ENCODE measurements at regions not wholly inside any gene's neighbourhood (a gene's known extent, or its start where the extent isn't known, plus 50 kb on each side); places are given as distances from the start of the nearest gene placed in this dataset.

DNA sequence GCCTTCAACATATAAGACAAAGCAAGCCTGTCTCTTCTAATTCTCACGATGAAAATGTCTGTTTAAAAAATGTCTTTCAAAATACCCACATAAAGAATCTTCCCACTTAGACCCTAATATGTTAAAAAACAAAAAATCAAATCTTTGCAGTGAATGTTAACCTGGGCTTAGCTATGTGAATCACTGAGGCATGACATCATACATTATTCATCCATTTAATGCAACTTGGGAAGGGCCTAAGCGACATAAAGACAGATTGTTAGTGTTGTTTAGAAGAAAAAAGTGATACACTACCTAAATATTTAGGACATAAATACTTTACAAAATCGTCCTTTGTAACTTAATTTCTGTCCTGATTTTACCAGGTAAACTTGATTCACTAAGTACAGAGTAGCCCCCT is 648.5 kb upstream of the NRP1 start:
- H3K4me3 ChIP-seq (ENCODE audit: low read depth, low read length): no peak overlapping the region
- no peak for TF ChIP-seq CTCF (conservative IDR thresholded peaks at IDR 0.05; ENCODE audit: low read depth, low read length)
- no peak for DNase-seq (ENCODE audit: low read depth)

- TF ChIP-seq CTCF (conservative IDR thresholded peaks at IDR 0.05; ENCODE audit: low read depth, low read length): no peak
- H3K4me3 ChIP-seq (ENCODE audit: low read depth, low read length): no peak overlapping the region
- no peak for DNase-seq (ENCODE audit: low read depth)
These were observed 646.8 kb upstream of the NRP1 start for GRCh38 chr10:33981301-33981700.

GRCh38 chr10:33979195-33979594 is 644.7 kb upstream of the NRP1 start:
- no peak overlapping the region for H3K4me3 ChIP-seq (ENCODE audit: low read depth, low read length)
- DNase-seq (ENCODE audit: low read depth): no peak
- TF ChIP-seq CTCF (conservative IDR thresholded peaks at IDR 0.05; ENCODE audit: low read depth, low read length): no peak

GRCh38 chr10:33975481-33975880 is 641.0 kb upstream of the NRP1 start:
- DNase-seq (ENCODE audit: low read depth): no peak
- TF ChIP-seq CTCF (conservative IDR thresholded peaks at IDR 0.05; ENCODE audit: low read depth, low read length): no peak
- H3K4me3 ChIP-seq (ENCODE audit: low read depth, low read length): no peak overlapping the region

GRCh38 chr10:33974976-33975478 is 640.6 kb upstream of the NRP1 start:
- no peak for TF ChIP-seq CTCF (conservative IDR thresholded peaks at IDR 0.05; ENCODE audit: low read depth, low read length)
- no peak for DNase-seq (ENCODE audit: low read depth)
- no peak overlapping the region for H3K4me3 ChIP-seq (ENCODE audit: low read depth, low read length)

DNA sequence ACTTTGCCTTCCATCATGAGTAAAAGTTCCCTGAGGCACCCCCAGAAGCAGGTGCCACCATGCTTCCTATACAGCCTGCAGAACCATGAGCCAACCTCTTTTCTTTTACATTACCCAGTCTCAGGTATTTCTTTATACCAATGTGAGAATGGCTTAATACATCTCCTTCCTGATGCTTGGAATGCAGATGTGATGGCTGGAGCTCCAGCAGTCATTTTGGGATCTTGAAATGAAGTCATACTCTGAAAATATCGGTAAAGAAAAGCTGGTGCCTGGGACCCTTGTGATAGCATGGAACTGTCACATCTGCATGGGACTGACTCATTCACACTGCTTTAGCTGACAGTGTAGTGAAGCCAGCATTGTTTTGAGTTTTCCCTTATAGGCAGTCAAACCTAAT is 634.5 kb upstream of the NRP1 start:
- DNase-seq (ENCODE audit: low read depth): no peak
- H3K4me3 ChIP-seq (ENCODE audit: low read depth, low read length): no peak overlapping the region
- no peak for TF ChIP-seq CTCF (conservative IDR thresholded peaks at IDR 0.05; ENCODE audit: low read depth, low read length)

DNA sequence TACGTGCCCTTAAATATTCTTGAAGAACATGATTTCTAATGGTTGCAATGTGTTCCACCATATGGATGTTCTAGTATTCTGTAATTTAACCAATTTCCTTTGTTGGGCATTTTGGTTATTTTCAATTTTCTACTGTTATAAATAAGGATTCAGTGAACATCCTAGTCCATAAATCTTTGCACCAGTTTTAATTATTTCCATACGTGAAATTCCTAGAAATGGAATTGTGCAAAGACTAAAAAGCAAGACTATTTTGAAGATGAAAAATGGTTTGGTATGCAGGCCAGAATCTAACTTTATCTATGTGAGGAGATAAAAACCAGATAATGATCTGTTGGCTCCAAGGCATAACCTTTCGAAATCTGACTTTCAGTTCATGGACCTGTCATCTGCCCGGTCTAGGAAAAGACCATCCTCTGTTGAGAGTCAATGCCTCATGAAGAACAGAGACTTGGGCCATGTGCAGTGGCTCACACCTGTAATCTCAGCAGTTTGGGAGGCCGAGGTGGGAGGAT is 633.2 kb upstream of the NRP1 start:
- no peak overlapping the region for H3K4me3 ChIP-seq (ENCODE audit: low read depth, low read length)
- DNase-seq (ENCODE audit: low read depth): no peak
- TF ChIP-seq CTCF (conservative IDR thresholded peaks at IDR 0.05; ENCODE audit: low read depth, low read length): no peak
